ENCODE measurements at regions not wholly inside any gene's neighbourhood (a gene's known extent, or its start where the extent isn't known, plus 50 kb on each side); places are given as distances from the start of the nearest gene placed in this dataset.

DNA sequence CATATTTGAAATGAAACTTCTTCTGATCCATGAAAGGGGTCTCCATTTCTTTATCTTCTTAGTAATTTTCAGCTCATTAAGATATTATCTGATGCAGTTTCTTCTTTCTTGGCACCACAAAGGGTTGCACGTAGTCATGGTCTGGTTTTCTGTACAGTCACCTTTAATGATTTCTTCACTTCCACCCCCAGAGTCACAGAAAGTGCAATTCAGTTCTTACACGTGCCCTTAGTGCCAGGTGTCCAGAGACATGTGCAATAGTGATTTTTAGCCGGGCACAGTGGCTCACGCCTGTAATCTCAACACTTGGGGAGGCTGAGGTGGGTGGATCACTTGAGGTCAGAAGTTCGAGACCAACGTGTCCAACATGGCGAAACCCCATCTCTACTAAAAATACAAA is 202.8 kb upstream of the MTNR1B start:
- TF ChIP-seq POLR2A (IDR thresholded peaks at IDR 0.05; ENCODE audit: low read depth, low read length) = no peak
- no peak for TF ChIP-seq POLR2AphosphoS5 (IDR thresholded peaks at IDR 0.05; ENCODE audit: low read depth, low read length)
